Liver (tissue), 8 donors: ENCODE measurements at regions not wholly inside any gene's neighbourhood (a gene's known extent, or its start where the extent isn't known, plus 50 kb on each side); places are given as distances from the start of the nearest gene placed in this dataset.

Experiments
- DNase-seq: peaks from one replicate; pipeline ENCODE4 v3.0.0-alpha.2; 2017; ENCODE audit warnings: low spot score
- H3K27ac ChIP-seq, 2 donors: one replicate each; pipeline ENCODE4 v1.7.0; 2013; ENCODE audit warnings: inconsistent platforms in 2 of 2, low read length in 2 of 2, control low read depth in 1 of 2, low read depth in 1 of 2, mild to moderate bottlenecking in 1 of 2
- H3K27me3 ChIP-seq, 4 donors: one replicate each; pipeline versions ENCODE4 v1.6.1 to v1.7.0; 2013; ENCODE audit warnings: low read length in 3 of 4, inconsistent platforms in 1 of 4, mild to moderate bottlenecking in 1 of 4, moderate library complexity in 1 of 4; ENCODE audit not compliant: control insufficient read depth in 4 of 4, insufficient read depth in 4 of 4
- H3K36me3 ChIP-seq, 4 donors: one replicate each; pipeline versions ENCODE4 v1.6.1 to v1.7.0; 2013; ENCODE audit warnings: low read length in 3 of 4, mild to moderate bottlenecking in 3 of 4, low read depth in 1 of 4, moderate library complexity in 1 of 4; ENCODE audit not compliant: control insufficient read depth in 4 of 4, insufficient read depth in 3 of 4
- H3K4me1 ChIP-seq, 4 donors: one replicate each; pipeline versions ENCODE4 v1.6.1 to v1.7.0; 2013; ENCODE audit warnings: low read length in 3 of 4, mild to moderate bottlenecking in 3 of 4, moderate library complexity in 1 of 4; ENCODE audit not compliant: control insufficient read depth in 4 of 4, insufficient read depth in 4 of 4
- H3K4me3 ChIP-seq, 3 donors: one replicate each; pipeline versions ENCODE4 v1.6.1 to v1.7.0; 2013; ENCODE audit warnings: low read length in 3 of 3, control low read depth in 1 of 3, low read depth in 1 of 3, mild to moderate bottlenecking in 1 of 3
- H3K9ac ChIP-seq, 2 donors: one replicate each; pipeline ENCODE4 v1.7.0; 2013; ENCODE audit warnings: low read length in 2 of 2, mild to moderate bottlenecking in 2 of 2, moderate library complexity in 2 of 2, control low read depth in 1 of 2, low read depth in 1 of 2
- H3K9me3 ChIP-seq, 4 donors: one replicate each; pipeline versions ENCODE4 v1.6.1 to v1.7.0; 2013; ENCODE audit warnings: low read length in 3 of 4; ENCODE audit not compliant: control insufficient read depth in 4 of 4
- EGR1 ChIP-seq, 2 donors: IDR thresholded peaks; 2 replicates each; pipeline ENCODE4 v1.6.1; 2016 to 2018; ENCODE audit warnings: antibody characterized with exemption in 2 of 2, low read depth in 2 of 2
- FOXA1 ChIP-seq: IDR thresholded peaks from 2 replicates; pipeline ENCODE4 v1.6.1; 2016; ENCODE audit warnings: antibody characterized with exemption
- FOXA2 ChIP-seq: IDR thresholded peaks from 2 replicates; pipeline ENCODE4 v1.6.1; 2016; ENCODE audit warnings: antibody characterized with exemption
- GABPA ChIP-seq, 2 donors: IDR thresholded peaks in 1 of 2; conservative IDR thresholded peaks in 1 of 2; 2 replicates each; pipeline ENCODE4 v1.6.1; 2016; ENCODE audit warnings: antibody characterized with exemption in 2 of 2, mild to moderate bottlenecking in 1 of 2, moderate library complexity in 1 of 2
- HNF4G ChIP-seq: IDR thresholded peaks from 2 replicates; pipeline ENCODE4 v1.6.1; 2016; ENCODE audit warnings: antibody characterized with exemption
- JUND ChIP-seq, 2 donors: IDR thresholded peaks; 2 replicates each; pipeline ENCODE4 v1.6.1; 2016; ENCODE audit warnings: antibody characterized with exemption in 2 of 2
- NR2F2 ChIP-seq: IDR thresholded peaks from 2 replicates; pipeline ENCODE4 v1.6.1; 2016; ENCODE audit warnings: antibody characterized with exemption
- RAD21 ChIP-seq, 2 donors: IDR thresholded peaks; 2 replicates each; pipeline ENCODE4 v1.6.1; 2016; ENCODE audit warnings: antibody characterized with exemption in 2 of 2, mild to moderate bottlenecking in 2 of 2
- RXRA ChIP-seq, 2 donors: IDR thresholded peaks; 2 replicates each; pipeline ENCODE4 v1.6.1; 2017 to 2018; ENCODE audit warnings: antibody characterized with exemption in 2 of 2, mild to moderate bottlenecking in 1 of 2
- SP1 ChIP-seq: IDR thresholded peaks from 2 replicates; pipeline ENCODE4 v1.6.1; 2018; ENCODE audit warnings: antibody characterized with exemption, mild to moderate bottlenecking
- TAF1 ChIP-seq: conservative IDR thresholded peaks from 2 replicates; pipeline ENCODE4 v1.6.1; 2016; ENCODE audit warnings: antibody characterized with exemption, mild to moderate bottlenecking
- YY1 ChIP-seq: IDR thresholded peaks from 2 replicates; pipeline ENCODE4 v1.6.1; 2016; ENCODE audit warnings: antibody characterized with exemption, mild to moderate bottlenecking
- WGBS: extraction: QIAGEN DNeasy Blood & Tissue Kit; methylation state at CpG from one replicate; pipeline ENCODE4 v1.1.7; 2013; 5-methylcytosine and 5-hydroxymethylcytosine counted together
- TF ChIP-seq, protein P1 (sequence below): IDR thresholded peaks from 2 replicates; pipeline ENCODE4 v1.6.1; 2016; ENCODE audit warnings: antibody characterized with exemption
- TF ChIP-seq, protein P2 (sequence below): IDR thresholded peaks from 2 replicates; pipeline ENCODE4 v1.6.1; 2016; ENCODE audit warnings: antibody characterized with exemption
- TF ChIP-seq, protein P3 (sequence below): IDR thresholded peaks from 2 replicates; pipeline ENCODE4 v1.6.1; 2016; ENCODE audit warnings: antibody characterized with exemption, mild to moderate bottlenecking
- TF ChIP-seq, protein P4 (sequence below): fragments of 150-350 bp; IDR thresholded peaks from 2 replicates; pipeline ENCODE4 v1.5.1; 2017; ENCODE audit warnings: improper control_type of control experiment, low read depth, low read length; ENCODE audit not compliant: missing input control
- TF ChIP-seq, protein P5 (sequence below): IDR thresholded peaks from 2 replicates; pipeline ENCODE4 v1.6.1; 2016; ENCODE audit warnings: antibody characterized with exemption
- donor health status: healthy.
- donor health status: healthy.
- donor health status: healthy.
- donor health status: healthy.
- donor health status: healthy.

DNA sequence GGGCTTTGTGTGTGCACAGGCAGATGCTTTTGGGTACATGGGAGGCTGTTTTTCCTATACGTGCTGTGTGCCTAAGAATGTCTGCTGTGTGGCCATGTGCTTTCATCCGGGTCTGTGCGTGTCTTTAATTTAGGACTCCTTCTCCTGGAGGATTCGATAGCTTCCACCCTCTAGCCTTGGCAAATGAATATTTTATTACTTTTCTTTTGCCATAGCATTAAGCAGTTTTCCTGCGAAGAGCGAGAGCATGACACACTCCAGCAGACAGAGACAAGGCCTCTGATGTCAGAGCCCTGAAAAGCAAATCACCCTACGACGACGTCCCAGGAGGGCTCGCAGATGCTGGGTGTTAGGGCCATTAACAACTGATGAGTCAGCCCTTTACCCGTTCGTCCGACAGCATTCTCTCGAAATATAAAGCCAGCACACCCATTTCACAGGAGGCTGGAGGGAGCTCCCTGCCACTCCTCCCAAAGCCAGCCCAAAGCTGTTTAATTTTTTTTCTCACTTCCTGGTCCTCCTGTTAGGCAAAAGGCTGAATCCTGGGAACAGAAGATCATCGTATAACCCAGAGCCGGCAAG lies 311.3 kb upstream of the ZMIZ1 start:
- H3K9ac ChIP-seq = no peak overlapping the region
- H3K4me3 ChIP-seq = no peak overlapping the region
- DNase-seq = no peak
- no peaks in the 10 kb centered on the region for H3K27me3 ChIP-seq
- TF ChIP-seq, protein P1, sequence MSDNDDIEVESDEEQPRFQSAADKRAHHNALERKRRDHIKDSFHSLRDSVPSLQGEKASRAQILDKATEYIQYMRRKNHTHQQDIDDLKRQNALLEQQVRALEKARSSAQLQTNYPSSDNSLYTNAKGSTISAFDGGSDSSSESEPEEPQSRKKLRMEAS = no peak
- TF ChIP-seq RAD21 (IDR thresholded peaks at IDR 0.05) = no peak
- TF ChIP-seq FOXA2 = no peak
- TF ChIP-seq, protein P2, sequence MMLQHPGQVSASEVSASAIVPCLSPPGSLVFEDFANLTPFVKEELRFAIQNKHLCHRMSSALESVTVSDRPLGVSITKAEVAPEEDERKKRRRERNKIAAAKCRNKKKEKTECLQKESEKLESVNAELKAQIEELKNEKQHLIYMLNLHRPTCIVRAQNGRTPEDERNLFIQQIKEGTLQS = no peak
- no peak for TF ChIP-seq HNF4G
- no peak for TF ChIP-seq SP1
- TF ChIP-seq GABPA (IDR thresholded peaks at IDR 0.05 in 1 of 2, conservative IDR thresholded peaks at IDR 0.05 in 1 of 2) = no peak
- TF ChIP-seq, protein P3, sequence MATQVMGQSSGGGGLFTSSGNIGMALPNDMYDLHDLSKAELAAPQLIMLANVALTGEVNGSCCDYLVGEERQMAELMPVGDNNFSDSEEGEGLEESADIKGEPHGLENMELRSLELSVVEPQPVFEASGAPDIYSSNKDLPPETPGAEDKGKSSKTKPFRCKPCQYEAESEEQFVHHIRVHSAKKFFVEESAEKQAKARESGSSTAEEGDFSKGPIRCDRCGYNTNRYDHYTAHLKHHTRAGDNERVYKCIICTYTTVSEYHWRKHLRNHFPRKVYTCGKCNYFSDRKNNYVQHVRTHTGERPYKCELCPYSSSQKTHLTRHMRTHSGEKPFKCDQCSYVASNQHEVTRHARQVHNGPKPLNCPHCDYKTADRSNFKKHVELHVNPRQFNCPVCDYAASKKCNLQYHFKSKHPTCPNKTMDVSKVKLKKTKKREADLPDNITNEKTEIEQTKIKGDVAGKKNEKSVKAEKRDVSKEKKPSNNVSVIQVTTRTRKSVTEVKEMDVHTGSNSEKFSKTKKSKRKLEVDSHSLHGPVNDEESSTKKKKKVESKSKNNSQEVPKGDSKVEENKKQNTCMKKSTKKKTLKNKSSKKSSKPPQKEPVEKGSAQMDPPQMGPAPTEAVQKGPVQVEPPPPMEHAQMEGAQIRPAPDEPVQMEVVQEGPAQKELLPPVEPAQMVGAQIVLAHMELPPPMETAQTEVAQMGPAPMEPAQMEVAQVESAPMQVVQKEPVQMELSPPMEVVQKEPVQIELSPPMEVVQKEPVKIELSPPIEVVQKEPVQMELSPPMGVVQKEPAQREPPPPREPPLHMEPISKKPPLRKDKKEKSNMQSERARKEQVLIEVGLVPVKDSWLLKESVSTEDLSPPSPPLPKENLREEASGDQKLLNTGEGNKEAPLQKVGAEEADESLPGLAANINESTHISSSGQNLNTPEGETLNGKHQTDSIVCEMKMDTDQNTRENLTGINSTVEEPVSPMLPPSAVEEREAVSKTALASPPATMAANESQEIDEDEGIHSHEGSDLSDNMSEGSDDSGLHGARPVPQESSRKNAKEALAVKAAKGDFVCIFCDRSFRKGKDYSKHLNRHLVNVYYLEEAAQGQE = no peak
- TF ChIP-seq, protein P4, sequence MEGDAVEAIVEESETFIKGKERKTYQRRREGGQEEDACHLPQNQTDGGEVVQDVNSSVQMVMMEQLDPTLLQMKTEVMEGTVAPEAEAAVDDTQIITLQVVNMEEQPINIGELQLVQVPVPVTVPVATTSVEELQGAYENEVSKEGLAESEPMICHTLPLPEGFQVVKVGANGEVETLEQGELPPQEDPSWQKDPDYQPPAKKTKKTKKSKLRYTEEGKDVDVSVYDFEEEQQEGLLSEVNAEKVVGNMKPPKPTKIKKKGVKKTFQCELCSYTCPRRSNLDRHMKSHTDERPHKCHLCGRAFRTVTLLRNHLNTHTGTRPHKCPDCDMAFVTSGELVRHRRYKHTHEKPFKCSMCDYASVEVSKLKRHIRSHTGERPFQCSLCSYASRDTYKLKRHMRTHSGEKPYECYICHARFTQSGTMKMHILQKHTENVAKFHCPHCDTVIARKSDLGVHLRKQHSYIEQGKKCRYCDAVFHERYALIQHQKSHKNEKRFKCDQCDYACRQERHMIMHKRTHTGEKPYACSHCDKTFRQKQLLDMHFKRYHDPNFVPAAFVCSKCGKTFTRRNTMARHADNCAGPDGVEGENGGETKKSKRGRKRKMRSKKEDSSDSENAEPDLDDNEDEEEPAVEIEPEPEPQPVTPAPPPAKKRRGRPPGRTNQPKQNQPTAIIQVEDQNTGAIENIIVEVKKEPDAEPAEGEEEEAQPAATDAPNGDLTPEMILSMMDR = no peak
- no peak for TF ChIP-seq EGR1 (IDR thresholded peaks at IDR 0.05; ENCODE audit: low read depth in 2 of 2)
- TF ChIP-seq, protein P5, sequence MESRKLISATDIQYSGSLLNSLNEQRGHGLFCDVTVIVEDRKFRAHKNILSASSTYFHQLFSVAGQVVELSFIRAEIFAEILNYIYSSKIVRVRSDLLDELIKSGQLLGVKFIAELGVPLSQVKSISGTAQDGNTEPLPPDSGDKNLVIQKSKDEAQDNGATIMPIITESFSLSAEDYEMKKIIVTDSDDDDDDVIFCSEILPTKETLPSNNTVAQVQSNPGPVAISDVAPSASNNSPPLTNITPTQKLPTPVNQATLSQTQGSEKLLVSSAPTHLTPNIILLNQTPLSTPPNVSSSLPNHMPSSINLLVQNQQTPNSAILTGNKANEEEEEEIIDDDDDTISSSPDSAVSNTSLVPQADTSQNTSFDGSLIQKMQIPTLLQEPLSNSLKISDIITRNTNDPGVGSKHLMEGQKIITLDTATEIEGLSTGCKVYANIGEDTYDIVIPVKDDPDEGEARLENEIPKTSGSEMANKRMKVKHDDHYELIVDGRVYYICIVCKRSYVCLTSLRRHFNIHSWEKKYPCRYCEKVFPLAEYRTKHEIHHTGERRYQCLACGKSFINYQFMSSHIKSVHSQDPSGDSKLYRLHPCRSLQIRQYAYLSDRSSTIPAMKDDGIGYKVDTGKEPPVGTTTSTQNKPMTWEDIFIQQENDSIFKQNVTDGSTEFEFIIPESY = no peak
- no peak for TF ChIP-seq NR2F2
- no peak for TF ChIP-seq RXRA (IDR thresholded peaks at IDR 0.05)
- no peak for TF ChIP-seq JUND (IDR thresholded peaks at IDR 0.05)
- TF ChIP-seq FOXA1 = no peak
- no peak for TF ChIP-seq YY1
- TF ChIP-seq TAF1 = no peak
- no peaks in the 10 kb centered on the region for H3K9me3 ChIP-seq
- WGBS = 90% methylated on average over 16 of the region's 16 CpGs
- no peaks in the 10 kb centered on the region for H3K36me3 ChIP-seq
- peak overlapping the region in 1 of 2 donors; percentile 51 for H3K27ac ChIP-seq
- H3K4me1 ChIP-seq = peaks cover 0 to 7% (median 3%) of the 10 kb centered on the region in 4 donors
